GM12865 (cell line): ENCODE measurements at regions not wholly inside any gene's neighbourhood (a gene's known extent, or its start where the extent isn't known, plus 50 kb on each side); places are given as distances from the start of the nearest gene placed in this dataset.

Experiments used
- DNase-seq: peaks from one replicate; pipeline ENCODE4 v3.0.0; 2010; ENCODE audit warnings: low read depth
- H3K4me3 ChIP-seq: 2 replicates; pipeline ENCODE4 v1.5.1; 2011; ENCODE audit warnings: mild to moderate bottlenecking, low read depth, low read length, control low read depth
- CTCF ChIP-seq: IDR thresholded peaks from 2 replicates; pipeline ENCODE4 v1.5.1; 2011; ENCODE audit warnings: low read length, control low read depth, low read depth, inconsistent platforms; ENCODE audit not compliant: insufficient read depth; ENCODE audit errors: missing control alignments

GRCh38 chr2:239589833-239590232 is 189.0 kb upstream of the HDAC4 start:
- no peak for DNase-seq
- no peak for TF ChIP-seq CTCF
- H3K4me3 ChIP-seq, result no peak overlapping the region

DNA sequence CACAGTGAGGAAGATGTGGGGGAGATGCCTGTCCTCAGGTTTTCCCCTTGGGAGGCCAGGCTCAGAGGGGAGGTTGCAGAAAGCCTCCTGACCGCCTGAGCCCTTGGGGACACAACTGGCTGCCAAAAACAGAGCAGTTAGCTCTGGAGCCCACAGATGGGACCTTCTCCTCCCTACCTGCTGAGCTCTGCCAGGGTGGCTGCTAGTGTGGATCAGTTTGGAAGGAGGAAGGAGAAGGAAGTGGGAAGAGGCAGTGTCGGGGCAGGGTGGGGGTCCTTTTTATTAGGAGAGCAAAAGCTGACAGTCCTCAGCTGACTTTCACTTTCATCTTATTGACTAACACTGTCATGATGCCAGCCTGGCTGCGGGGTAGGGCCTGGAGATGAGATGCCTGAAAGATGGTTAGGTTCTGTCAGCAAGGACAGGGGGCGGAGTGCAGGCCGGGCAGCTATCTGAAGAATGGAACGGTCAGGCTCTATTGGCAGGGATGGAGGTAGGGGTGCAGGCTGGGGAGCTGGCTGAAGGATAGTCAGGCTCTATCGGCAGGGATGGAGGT is 188.5 kb upstream of the HDAC4 start:
- no peak for DNase-seq
- H3K4me3 ChIP-seq, result no peak overlapping the region
- TF ChIP-seq CTCF, result no peak

GRCh38 chr2:239588451-239589269 is 187.8 kb upstream of the HDAC4 start:
- H3K4me3 ChIP-seq, result no peak overlapping the region
- TF ChIP-seq CTCF, result no peak
- DNase-seq, result no peak

- DNase-seq, result no peak
- no peak for TF ChIP-seq CTCF
- no peak overlapping the region for H3K4me3 ChIP-seq
These were observed 187.0 kb upstream of the HDAC4 start for GRCh38 chr2:239587841-239588240.

GRCh38 chr2:239587311-239587731 is 186.5 kb upstream of the HDAC4 start:
- no peak for TF ChIP-seq CTCF
- no peak for DNase-seq
- H3K4me3 ChIP-seq, result no peak overlapping the region

DNA sequence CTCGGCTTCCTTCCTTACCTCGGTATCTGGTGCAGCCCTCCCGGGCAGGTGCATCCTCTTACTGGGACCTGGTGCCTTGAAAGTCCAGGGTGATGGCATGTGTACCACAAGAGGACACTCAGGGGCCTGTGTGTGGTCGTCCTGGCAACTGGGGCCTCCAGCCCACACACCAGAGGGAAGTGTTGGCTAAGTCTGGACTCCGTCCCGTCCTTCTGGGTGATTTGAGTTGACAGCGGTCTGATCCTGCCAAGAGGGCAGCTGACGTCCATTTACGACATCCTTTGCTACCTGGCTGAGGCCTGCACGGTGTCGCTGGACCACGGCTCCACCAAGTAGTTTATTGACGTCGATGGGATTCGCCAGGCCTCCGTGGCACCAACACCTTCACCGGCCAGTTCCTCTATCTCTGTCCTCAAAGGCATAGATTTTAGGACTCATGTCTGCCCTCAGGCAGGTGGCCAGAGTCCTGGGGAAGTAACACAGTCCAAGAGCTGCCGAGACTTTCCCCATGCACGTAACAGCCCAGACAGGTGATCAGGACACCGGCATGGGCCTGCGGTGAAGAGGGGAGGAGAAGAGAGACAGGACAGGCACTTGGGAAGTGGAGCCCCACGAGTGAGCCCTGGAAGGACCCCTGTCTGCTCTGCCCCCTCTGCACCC is 186.0 kb upstream of the HDAC4 start:
- no peak overlapping the region for H3K4me3 ChIP-seq
- no peak for DNase-seq
- TF ChIP-seq CTCF, result no peak
